ENCODE measurements at regions not wholly inside any gene's neighbourhood (a gene's known extent, or its start where the extent isn't known, plus 50 kb on each side); places are given as distances from the start of the nearest gene placed in this dataset.

- no peak for DNase-seq
These were observed 115.7 kb downstream of the MATN1 start for GRCh38 chr1:30607723-30608122.

- no peak for DNase-seq
These were observed 117.2 kb downstream of the MATN1 start for GRCh38 chr1:30606166-30606565.

GRCh38 chr1:30605441-30605920 is 117.9 kb downstream of the MATN1 start:
- no peak for DNase-seq

- DNase-seq, result no peak
These were observed 118.5 kb downstream of the MATN1 start for GRCh38 chr1:30604801-30605440.

- no peak for DNase-seq
These were observed 120.1 kb downstream of the MATN1 start for GRCh38 chr1:30603081-30603858.

- no peak for DNase-seq
These were observed 121.9 kb downstream of the MATN1 start for GRCh38 chr1:30601316-30602085.

- DNase-seq, result no peak
These were observed 122.7 kb downstream of the MATN1 start for GRCh38 chr1:30600706-30601105.

- no peak for DNase-seq
These were observed 123.1 kb downstream of the MATN1 start for GRCh38 chr1:30600258-30600657.

- DNase-seq, result no peak
These were observed 123.7 kb downstream of the MATN1 start for GRCh38 chr1:30599721-30600120.

- no peak for DNase-seq
These were observed 124.7 kb downstream of the MATN1 start for GRCh38 chr1:30598571-30599114.

- no peak for DNase-seq
These were observed 125.7 kb downstream of the MATN1 start for GRCh38 chr1:30597711-30598110.

GRCh38 chr1:30596891-30597290 is 126.5 kb downstream of the MATN1 start:
- DNase-seq, result no peak

GRCh38 chr1:30596470-30596869 is 126.9 kb downstream of the MATN1 start:
- no peak for DNase-seq

- no peak for DNase-seq
These were observed 134.3 kb downstream of the MATN1 start for GRCh38 chr1:30589083-30589482.

GRCh38 chr1:30588311-30589073 is 134.9 kb downstream of the MATN1 start:
- DNase-seq, result no peak

- no peak for DNase-seq
These were observed 136.7 kb downstream of the MATN1 start for GRCh38 chr1:30586671-30587070.

GRCh38 chr1:30579580-30579979 is 143.8 kb downstream of the MATN1 start:
- no peak for DNase-seq

GRCh38 chr1:30575066-30575465 is 148.3 kb downstream of the MATN1 start:
- no peak for DNase-seq

- DNase-seq, result no peak
These were observed 151.2 kb downstream of the MATN1 start for GRCh38 chr1:30572192-30572591.

GRCh38 chr1:30571380-30571779 is 152.0 kb downstream of the MATN1 start:
- DNase-seq, result no peak

GRCh38 chr1:30569384-30569783 is 154.0 kb downstream of the MATN1 start:
- no peak for DNase-seq

GRCh38 chr1:30562559-30562958 is 160.8 kb downstream of the MATN1 start:
- no peak for DNase-seq

- no peak for DNase-seq
These were observed 171.8 kb downstream of the MATN1 start for GRCh38 chr1:30551603-30552002.

Data from COR-L47 (cell line).